ENCODE measurements at regions not wholly inside any gene's neighbourhood (a gene's known extent, or its start where the extent isn't known, plus 50 kb on each side); places are given as distances from the start of the nearest gene placed in this dataset.

- Histone ChIP-seq H2AK5ac (ENCODE audit: low read depth, low read length) (no peak overlapping the region), H3K56ac (replicated peaks; ENCODE audit: insufficient read length, low read depth, low read length) (no peak overlapping the region), H3K23me2 (ENCODE audit: low read depth, low read length) (no peaks in the 10 kb centered on the region; the same call in 1 of the 2 replicates), H3K23ac (ENCODE audit: insufficient read length) (no peak overlapping the region), H3K18ac (ENCODE audit: extremely low read depth, low read length) (no peak overlapping the region), H3K14ac (ENCODE audit: insufficient read length) (no peak overlapping the region), H3K36me3 (ENCODE audit: control insufficient read depth in 2 of 4, insufficient read depth in 4 of 4, low read length in 3 of 4) (no peaks in the 10 kb centered on the region), H2BK15ac (ENCODE audit: low read length) (no peak overlapping the region), H2BK120ac (replicated peaks; ENCODE audit: low read depth, low read length) (no peak overlapping the region), H3K9me3 (ENCODE audit: insufficient read depth in 2 of 2, low read depth in 1 of 2, low read length in 1 of 2) (no peaks in the 10 kb centered on the region), H2BK20ac (ENCODE audit: low read length) (no peak overlapping the region), H2BK5ac (ENCODE audit: low read depth, low read length) (no peak overlapping the region), H3K4me2 (ENCODE audit: insufficient read depth in 1 of 2, low read depth in 2 of 2, low read length in 2 of 2) (no peak overlapping the region), H3K27ac (ENCODE audit: low read depth, low read length) (no peak overlapping the region), H3K4ac (replicated peaks; ENCODE audit: insufficient read length, low read depth, low read length) (no peak overlapping the region), H2BK12ac (ENCODE audit: low read depth, low read length) (no peak overlapping the region), H2AFZ (ENCODE audit: low read length) (no peak overlapping the region), H3K4me3 (ENCODE audit: extremely low read depth in 1 of 4, insufficient read depth in 2 of 4, low read depth in 3 of 4, low read length in 4 of 4) (no peak overlapping the region), H3K27me3 (replicated peaks in 1 of 4; ENCODE audit: control insufficient read depth in 3 of 4, extremely low read depth in 1 of 4, insufficient read depth in 3 of 4, low read length in 3 of 4) (no peaks in the 10 kb centered on the region; a peak in 1 of 7 replicates), H3K79me2 (ENCODE audit: control insufficient read depth in 1 of 2, insufficient read depth in 2 of 2, low read length in 2 of 2) (peaks cover 3 to 7% of the 10 kb centered on the region in 2 experiments; a peak in 2 of 4 replicates), H3K79me1 (ENCODE audit: low read depth, low read length) (no peaks in the 10 kb centered on the region; the same call in 1 of the 2 replicates), H4K91ac (replicated peaks; ENCODE audit: insufficient read length, low read length) (no peak overlapping the region), H4K8ac (ENCODE audit: extremely low read depth, insufficient read depth, low read length) (no peak overlapping the region), H4K5ac (ENCODE audit: insufficient read length, low read depth, low read length) (no peak overlapping the region), H3K9ac (replicated peaks in 1 of 4; ENCODE audit: extremely low read depth in 1 of 4, low read depth in 3 of 4, low read length in 3 of 4) (no peak overlapping the region), H3K4me1 (replicated peaks in 1 of 4; ENCODE audit: control insufficient read depth in 3 of 4, insufficient read depth in 4 of 4, low read length in 3 of 4) (peaks cover 0 to 18% (median 7%) of the 10 kb centered on the region in 4 experiments; a peak in 5 of 7 replicates), H4K20me1 (replicated peaks in 1 of 2; ENCODE audit: control insufficient read depth in 1 of 2, insufficient read depth in 2 of 2, low read length in 2 of 2) (no peaks in the 10 kb centered on the region)
- CTCF ChIA-PET (ENCODE audit: partially characterized antibody): interaction anchor here (1.6 kb wide), 1 partner anchor 33 kb away, joined by 4 read pairs; no protein-coding TSS in a partner anchor
- POLR2A ChIA-PET (ENCODE audit: partially characterized antibody): no interaction called here
- TF ChIP-seq SRF (IDR thresholded peaks at IDR 0.05; ENCODE audit: low read depth, low read length) (no peak), SP2 (IDR thresholded peaks at IDR 0.05; ENCODE audit: low read length) (no peak), JUND (IDR thresholded peaks at IDR 0.05; ENCODE audit: low read length) (no peak)
- FAIRE-seq (no peak), DNase-seq (ENCODE audit: low read depth in 1 of 2, low spot score in 2 of 2) (no peak)
- WGBS, 2 experiments (ENCODE audit: extremely low coverage in 1 of 2, insufficient coverage in 1 of 2, insufficient read length in 1 of 2, insufficient replicate concordance in 2 of 2, low coverage in 1 of 2, low lambda C conversion rate in 2 of 2, missing lambda C conversion rate in 1 of 2): 85% methylated on average over 3 of the region's 3 CpGs; no CpG with 5 or more reads in 1 of the 2 experiments
Observed at GRCh38 chr7:149566103-149566502, 68.5 kb upstream of the ZNF746 start.

Data from H1 (cell line).